H9 (cell line): ENCODE measurements at regions not wholly inside any gene's neighbourhood (a gene's known extent, or its start where the extent isn't known, plus 50 kb on each side); places are given as distances from the start of the nearest gene placed in this dataset.

ENCODE experiments used
- DNase-seq: peaks from one replicate; pipeline ENCODE4 v3.0.0-alpha.2; 2017
- H2AFZ ChIP-seq: one replicate; pipeline ENCODE4 v1.6.1; 2013; ENCODE audit warnings: mild to moderate bottlenecking, low read length, control low read depth, moderate library complexity
- H2AK5ac ChIP-seq: 2 replicates; pipeline ENCODE4 v1.6.1; 2013; ENCODE audit warnings: low read length, control low read depth, mixed read lengths; ENCODE audit not compliant: insufficient read length
- H2BK120ac ChIP-seq: one replicate; pipeline ENCODE4 v1.6.1; 2013; ENCODE audit warnings: low read depth, mild to moderate bottlenecking, low read length, control low read depth, inconsistent platforms; ENCODE audit not compliant: poor library complexity, severe bottlenecking
- H2BK12ac ChIP-seq: 2 replicates; pipeline ENCODE4 v1.6.1; 2013; ENCODE audit warnings: low read length, control low read depth, mixed read lengths, low read depth; ENCODE audit not compliant: insufficient read length
- H2BK15ac ChIP-seq: 2 replicates; pipeline ENCODE4 v1.6.1; 2013; ENCODE audit warnings: low read depth, low read length, control low read depth
- H2BK20ac ChIP-seq: one replicate; pipeline ENCODE4 v1.6.1; 2013; ENCODE audit warnings: low read depth, mild to moderate bottlenecking, low read length, control low read depth, inconsistent platforms; ENCODE audit not compliant: poor library complexity, severe bottlenecking
- H2BK5ac ChIP-seq: 2 replicates; pipeline ENCODE4 v1.6.1; 2013; ENCODE audit warnings: low read length, control low read depth, mixed read lengths; ENCODE audit not compliant: insufficient read length
- H3K14ac ChIP-seq: 2 replicates; pipeline ENCODE4 v1.6.1; 2013; ENCODE audit warnings: low read length, control low read depth; ENCODE audit not compliant: insufficient read depth
- H3K18ac ChIP-seq: 2 replicates; pipeline ENCODE4 v1.6.1; 2013; ENCODE audit warnings: low read depth, mild to moderate bottlenecking, mixed read lengths, low read length, control low read depth; ENCODE audit not compliant: insufficient read length
- H3K23ac ChIP-seq: 2 replicates; pipeline ENCODE4 v1.6.1; 2013; ENCODE audit warnings: low read length, control low read depth, mixed read lengths, low read depth; ENCODE audit not compliant: insufficient read length
- H3K23me2 ChIP-seq: 2 replicates; pipeline ENCODE4 v1.6.1; 2013; ENCODE audit warnings: low read depth, mild to moderate bottlenecking, mixed read lengths, low read length, control low read depth; ENCODE audit not compliant: insufficient read length, poor library complexity, severe bottlenecking
- H3K27ac ChIP-seq: 2 replicates; pipeline ENCODE4 v1.5.1; 2013; ENCODE audit warnings: low read length, control low read depth, mixed read lengths, low read depth; ENCODE audit not compliant: insufficient read length
- H3K27me3 ChIP-seq: 2 replicates; pipeline ENCODE4 v1.6.1; 2013; ENCODE audit warnings: low read length, control low read depth, inconsistent platforms; ENCODE audit not compliant: insufficient read depth
- H3K4ac ChIP-seq: 2 replicates; pipeline ENCODE4 v1.6.1; 2013; ENCODE audit warnings: low read depth, mild to moderate bottlenecking, control low read depth, inconsistent platforms, low read length, moderate library complexity
- H3K4me1 ChIP-seq: 2 replicates; pipeline ENCODE4 v1.6.1; 2013; ENCODE audit warnings: low read length, control low read depth, inconsistent platforms; ENCODE audit not compliant: insufficient read depth
- H3K4me2 ChIP-seq: 2 replicates; pipeline ENCODE4 v1.6.1; 2013; ENCODE audit warnings: low read length, control low read depth, mixed read lengths; ENCODE audit not compliant: insufficient read length, insufficient read depth
- H3K56ac ChIP-seq: 2 replicates; pipeline ENCODE4 v1.6.1; 2013; ENCODE audit warnings: low read depth, mild to moderate bottlenecking, mixed read lengths, low read length, control low read depth; ENCODE audit not compliant: insufficient read length
- H3K79me1 ChIP-seq: 2 replicates; pipeline ENCODE4 v1.6.1; 2013; ENCODE audit warnings: low read depth, mild to moderate bottlenecking, moderate library complexity, low read length, control low read depth, inconsistent platforms; ENCODE audit not compliant: insufficient read depth, poor library complexity, severe bottlenecking
- H3K79me2 ChIP-seq: 2 replicates; pipeline ENCODE4 v1.6.1; 2013; ENCODE audit warnings: low read length, control low read depth, inconsistent platforms; ENCODE audit not compliant: insufficient read depth
- H3K9ac ChIP-seq: 2 replicates; pipeline ENCODE4 v1.6.1; 2013; ENCODE audit warnings: low read length, control low read depth, mixed read lengths; ENCODE audit not compliant: insufficient read length; ENCODE audit errors: extremely low read depth
- H3K9me3 ChIP-seq: one replicate; pipeline ENCODE4 v1.6.1; 2013; ENCODE audit warnings: low read depth, low read length, inconsistent platforms; ENCODE audit not compliant: control insufficient read depth
- H3T11ph ChIP-seq: one replicate; pipeline ENCODE4 v1.6.1; 2013; ENCODE audit warnings: mild to moderate bottlenecking, low read length, control low read depth, inconsistent platforms
- H4K20me1 ChIP-seq: one replicate; pipeline ENCODE4 v1.6.1; 2013; ENCODE audit not compliant: control insufficient read depth, insufficient read length, insufficient read depth
- H4K5ac ChIP-seq: 2 replicates; pipeline ENCODE4 v1.6.1; 2013; ENCODE audit warnings: low read depth, mild to moderate bottlenecking, mixed read lengths, low read length, control low read depth; ENCODE audit not compliant: insufficient read length
- H4K8ac ChIP-seq: replicated peaks from 2 replicates; pipeline ENCODE4 v1.6.1; 2013; ENCODE audit warnings: low read length, control low read depth, mixed read lengths, low read depth; ENCODE audit not compliant: insufficient read length
- H4K91ac ChIP-seq: 2 replicates; pipeline ENCODE4 v1.6.1; 2013; ENCODE audit warnings: low read depth, mild to moderate bottlenecking, moderate library complexity, mixed read lengths, low read length, control low read depth; ENCODE audit not compliant: insufficient read length
- H3K27ac Mint-ChIP-seq, 3 experiments: 2 replicates in 2 of 3; 3 replicates in 1 of 3; pipeline ENCODE4 v1.8.0; 2020 to 2021; ENCODE audit warnings: mixed read lengths in 3 of 3, mild to moderate bottlenecking in 1 of 3, moderate library complexity in 1 of 3
- H3K27me3 Mint-ChIP-seq: 2 replicates; pipeline ENCODE4 v1.8.0; 2021; ENCODE audit warnings: low read depth, mild to moderate bottlenecking, moderate library complexity, mixed read lengths
- H3K36me3 Mint-ChIP-seq, 3 experiments: 2 replicates in 2 of 3; 3 replicates in 1 of 3; pipeline ENCODE4 v1.8.0; 2020 to 2021; ENCODE audit warnings: low read depth in 3 of 3, mixed read lengths in 3 of 3; ENCODE audit not compliant: insufficient read depth in 1 of 3
- H3K4me1 Mint-ChIP-seq, 2 experiments: 2 replicates each; pipeline ENCODE4 v1.8.0; 2020; ENCODE audit warnings: mixed read lengths in 2 of 2
- H3K4me3 Mint-ChIP-seq, 2 experiments: 2 replicates in 1 of 2; 3 replicates in 1 of 2; pipeline ENCODE4 v1.8.0; 2020 to 2021; ENCODE audit warnings: mild to moderate bottlenecking in 2 of 2, mixed read lengths in 2 of 2, moderate library complexity in 1 of 2
- H3K9me3 Mint-ChIP-seq, 2 experiments: 2 replicates in 1 of 2; 3 replicates in 1 of 2; pipeline ENCODE4 v1.8.0; 2020; ENCODE audit warnings: mild to moderate bottlenecking in 2 of 2, mixed read lengths in 2 of 2, moderate library complexity in 1 of 2
- WGBS: extraction: QIAGEN DNeasy Blood & Tissue Kit; methylation state at CpG from one replicate; pipeline ENCODE4 v1.1.7; 2013; ENCODE audit warnings: missing lambda C conversion rate, low lambda C conversion rate, mixed read lengths; ENCODE audit not compliant: insufficient read length; ENCODE audit errors: extremely low coverage; 5-methylcytosine and 5-hydroxymethylcytosine counted together
- TF ChIP-seq, protein P1 (sequence below): fragments of 200-600 bp; sonication (generic); conservative IDR thresholded peaks from 3 replicates; pipeline ENCODE4 v1.8.0; 2021; ENCODE audit warnings: antibody characterized with exemption, mild to moderate bottlenecking

- Mint-ChIP-seq H3K27me3 (peaks cover 3% of the 10 kb centered on the region; the same call in 1 of the 2 replicates), H3K27ac (no peak overlapping the region), H3K36me3 (no peaks in the 10 kb centered on the region), H3K9me3 (no peaks in the 10 kb centered on the region), H3K4me1 (no peaks in the 10 kb centered on the region), H3K4me3 (no peak overlapping the region)
- no CpG with 5 or more reads among the region's 8 CpGs for WGBS
- Histone ChIP-seq H4K5ac (no peak overlapping the region), H4K91ac (no peak overlapping the region), H3K23me2 (no peaks in the 10 kb centered on the region), H3K9ac (no peak overlapping the region), H3K4me2 (no peak overlapping the region), H3K23ac (no peak overlapping the region), H3K27ac (no peak overlapping the region), H2BK20ac (no peak overlapping the region), H3K79me1 (no peaks in the 10 kb centered on the region), H3K27me3 (no peaks in the 10 kb centered on the region), H3T11ph (no peak overlapping the region), H3K18ac (no peak overlapping the region), H3K14ac (no peak overlapping the region), H2AFZ (no peak overlapping the region), H3K79me2 (no peaks in the 10 kb centered on the region), H2BK5ac (no peak overlapping the region), H3K4ac (no peak overlapping the region), H3K56ac (no peak overlapping the region), H4K20me1 (no peaks in the 10 kb centered on the region), H2BK120ac (no peak overlapping the region), H3K9me3 (no peaks in the 10 kb centered on the region), H2BK15ac (no peak overlapping the region), H2AK5ac (no peak overlapping the region), H4K8ac (no peak overlapping the region), H2BK12ac (no peak overlapping the region), H3K4me1 (no peaks in the 10 kb centered on the region)
- TF ChIP-seq, protein P1, sequence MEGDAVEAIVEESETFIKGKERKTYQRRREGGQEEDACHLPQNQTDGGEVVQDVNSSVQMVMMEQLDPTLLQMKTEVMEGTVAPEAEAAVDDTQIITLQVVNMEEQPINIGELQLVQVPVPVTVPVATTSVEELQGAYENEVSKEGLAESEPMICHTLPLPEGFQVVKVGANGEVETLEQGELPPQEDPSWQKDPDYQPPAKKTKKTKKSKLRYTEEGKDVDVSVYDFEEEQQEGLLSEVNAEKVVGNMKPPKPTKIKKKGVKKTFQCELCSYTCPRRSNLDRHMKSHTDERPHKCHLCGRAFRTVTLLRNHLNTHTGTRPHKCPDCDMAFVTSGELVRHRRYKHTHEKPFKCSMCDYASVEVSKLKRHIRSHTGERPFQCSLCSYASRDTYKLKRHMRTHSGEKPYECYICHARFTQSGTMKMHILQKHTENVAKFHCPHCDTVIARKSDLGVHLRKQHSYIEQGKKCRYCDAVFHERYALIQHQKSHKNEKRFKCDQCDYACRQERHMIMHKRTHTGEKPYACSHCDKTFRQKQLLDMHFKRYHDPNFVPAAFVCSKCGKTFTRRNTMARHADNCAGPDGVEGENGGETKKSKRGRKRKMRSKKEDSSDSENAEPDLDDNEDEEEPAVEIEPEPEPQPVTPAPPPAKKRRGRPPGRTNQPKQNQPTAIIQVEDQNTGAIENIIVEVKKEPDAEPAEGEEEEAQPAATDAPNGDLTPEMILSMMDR = no peak
- no peak for DNase-seq
Observed at GRCh38 chr18:45522371-45522770, 92.9 kb upstream of the SLC14A2 start.
